HL-60 (cell line): ENCODE measurements at regions not wholly inside any gene's neighbourhood (a gene's known extent, or its start where the extent isn't known, plus 50 kb on each side); places are given as distances from the start of the nearest gene placed in this dataset.

Experiments
- DNase-seq, 2 experiments: peaks; one replicate each; pipeline ENCODE4 v3.0.0-alpha.2; 2010 to 2020; ENCODE audit warnings: low read depth in 1 of 2, low spot score in 1 of 2
- H3K27ac ChIP-seq: fragments of 250-450 bp; sonication (Bioruptor Pico); replicated peaks from 2 replicates; pipeline ENCODE4 v1.5.1; 2020; ENCODE audit warnings: mild to moderate bottlenecking, moderate library complexity
- H3K27me3 ChIP-seq: fragments of 250-450 bp; sonication (Bioruptor Pico); 2 replicates; pipeline ENCODE4 v1.5.1; 2021; ENCODE audit warnings: mild to moderate bottlenecking, moderate library complexity; ENCODE audit not compliant: insufficient read depth, poor library complexity, severe bottlenecking
- H3K4me3 ChIP-seq: replicated peaks from 2 replicates; pipeline ENCODE4 v1.5.1; 2011; ENCODE audit warnings: mild to moderate bottlenecking, control low read depth, low read length; ENCODE audit not compliant: insufficient read depth
- CTCF ChIP-seq: IDR thresholded peaks from one replicate; pipeline ENCODE4 v1.5.1; 2011; ENCODE audit warnings: low read length, control low read depth, inconsistent platforms; ENCODE audit not compliant: insufficient read depth
- GABPA ChIP-seq: IDR thresholded peaks from 2 replicates; pipeline ENCODE4 v1.6.1; 2012; ENCODE audit warnings: low read depth
- POLR2AphosphoS5 ChIP-seq: IDR thresholded peaks from 2 replicates; pipeline ENCODE4 v1.6.1; 2012; ENCODE audit warnings: low read depth
- REST ChIP-seq: IDR thresholded peaks from 2 replicates; pipeline ENCODE4 v1.6.1; 2012; ENCODE audit warnings: low read depth; ENCODE audit not compliant: insufficient replicate concordance
- SPI1 ChIP-seq: IDR thresholded peaks from 2 replicates; pipeline ENCODE4 v1.6.1; 2012; ENCODE audit warnings: low read depth, mild to moderate bottlenecking, borderline replicate concordance

- no peaks in the 10 kb centered on the region for H3K27me3 ChIP-seq
- DNase-seq = no peak
- no peak for TF ChIP-seq SPI1
- no peak for TF ChIP-seq GABPA
- no peak for TF ChIP-seq POLR2AphosphoS5
- no peak for TF ChIP-seq REST
- no peak for TF ChIP-seq CTCF
- H3K27ac ChIP-seq = no peak overlapping the region
- no peak overlapping the region for H3K4me3 ChIP-seq
These were observed 282.1 kb upstream of the TRIB2 start for GRCh38 chr2:12434630-12435098.

- TF ChIP-seq POLR2AphosphoS5 (no peak), GABPA (no peak), CTCF (no peak), REST (no peak), SPI1 (no peak)
- no peak overlapping the region for H3K27ac ChIP-seq
- no peaks in the 10 kb centered on the region for H3K27me3 ChIP-seq
- no peak for DNase-seq
- H3K4me3 ChIP-seq = no peak overlapping the region
These were observed 281.1 kb upstream of the TRIB2 start for GRCh38 chr2:12435430-12436222.

GRCh38 chr2:12436483-12436882, 280.3 kb upstream of the TRIB2 start:
- no peak for DNase-seq
- TF ChIP-seq SPI1 = no peak
- TF ChIP-seq POLR2AphosphoS5 = no peak
- no peak for TF ChIP-seq REST
- TF ChIP-seq CTCF = no peak
- TF ChIP-seq GABPA = no peak
- Histone ChIP-seq H3K27ac (no peak overlapping the region), H3K4me3 (no peak overlapping the region), H3K27me3 (no peaks in the 10 kb centered on the region)
